HEK293 (cell line): ENCODE measurements at regions not wholly inside any gene's neighbourhood (a gene's known extent, or its start where the extent isn't known, plus 50 kb on each side); places are given as distances from the start of the nearest gene placed in this dataset.
"Not testable (repeated sequence)": the region's sequence is repeated elsewhere in the genome, so short reads cannot be mapped to it uniquely, and the experiment has no call there.

Source experiments
- GLIS2 ChIP-seq: fragments of 450-650 bp; formaldehyde crosslinking; IDR thresholded peaks from 2 replicates; pipeline ENCODE4 v1.5.1; 2016; ENCODE audit warnings: missing biosample characterization, missing genetic modification characterization
- KLF9 ChIP-seq: fragments of 450-650 bp; formaldehyde crosslinking; IDR thresholded peaks from 2 replicates; pipeline ENCODE4 v1.5.1; 2016; ENCODE audit warnings: missing biosample characterization, missing genetic modification characterization, low read depth
- ZNF16 ChIP-seq: fragments of 450-650 bp; formaldehyde crosslinking; IDR thresholded peaks from 2 replicates; pipeline ENCODE4 v1.5.1; 2016; ENCODE audit warnings: low read depth, missing biosample characterization, missing genetic modification characterization
- ZNF792 ChIP-seq: fragments of 450-650 bp; formaldehyde crosslinking; IDR thresholded peaks from 2 replicates; pipeline ENCODE4 v1.5.1; 2016; ENCODE audit warnings: missing biosample characterization, missing genetic modification characterization
- TF ChIP-seq, protein P1 (sequence below): fragments of 450-650 bp; formaldehyde crosslinking; IDR thresholded peaks from 2 replicates; pipeline ENCODE4 v1.5.1; 2016; ENCODE audit warnings: missing biosample characterization, missing genetic modification characterization
- TF ChIP-seq, protein P2 (sequence below): fragments of 450-650 bp; formaldehyde crosslinking; IDR thresholded peaks from 2 replicates; pipeline ENCODE4 v1.5.1; 2016; ENCODE audit warnings: missing biosample characterization, missing genetic modification characterization

DNA sequence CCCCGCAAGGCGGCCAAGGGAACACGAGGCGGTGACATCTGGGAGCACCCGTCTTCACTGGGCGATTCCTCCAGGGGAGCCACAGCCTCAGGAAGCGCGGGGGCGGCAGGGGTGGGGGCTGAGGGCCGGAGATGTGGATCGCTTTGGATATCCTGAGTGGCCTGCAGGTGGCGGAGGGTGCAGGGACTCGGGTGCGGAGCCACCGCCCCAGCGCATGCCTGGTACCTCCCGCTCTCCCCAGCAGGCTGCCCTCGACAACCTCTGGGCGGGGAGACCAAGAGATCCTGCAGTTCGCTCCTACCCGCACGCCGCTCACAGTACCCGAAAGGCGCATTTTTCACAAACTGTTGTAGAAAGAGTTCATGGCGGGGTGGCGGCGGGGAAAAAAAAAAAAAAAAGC is 162.9 kb upstream of the PRKX start:
- TF ChIP-seq, protein P1, sequence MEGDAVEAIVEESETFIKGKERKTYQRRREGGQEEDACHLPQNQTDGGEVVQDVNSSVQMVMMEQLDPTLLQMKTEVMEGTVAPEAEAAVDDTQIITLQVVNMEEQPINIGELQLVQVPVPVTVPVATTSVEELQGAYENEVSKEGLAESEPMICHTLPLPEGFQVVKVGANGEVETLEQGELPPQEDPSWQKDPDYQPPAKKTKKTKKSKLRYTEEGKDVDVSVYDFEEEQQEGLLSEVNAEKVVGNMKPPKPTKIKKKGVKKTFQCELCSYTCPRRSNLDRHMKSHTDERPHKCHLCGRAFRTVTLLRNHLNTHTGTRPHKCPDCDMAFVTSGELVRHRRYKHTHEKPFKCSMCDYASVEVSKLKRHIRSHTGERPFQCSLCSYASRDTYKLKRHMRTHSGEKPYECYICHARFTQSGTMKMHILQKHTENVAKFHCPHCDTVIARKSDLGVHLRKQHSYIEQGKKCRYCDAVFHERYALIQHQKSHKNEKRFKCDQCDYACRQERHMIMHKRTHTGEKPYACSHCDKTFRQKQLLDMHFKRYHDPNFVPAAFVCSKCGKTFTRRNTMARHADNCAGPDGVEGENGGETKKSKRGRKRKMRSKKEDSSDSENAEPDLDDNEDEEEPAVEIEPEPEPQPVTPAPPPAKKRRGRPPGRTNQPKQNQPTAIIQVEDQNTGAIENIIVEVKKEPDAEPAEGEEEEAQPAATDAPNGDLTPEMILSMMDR (tag by site-specific recombination) = not testable (repeated sequence)
- TF ChIP-seq ZNF16 (tag by site-specific recombination); KLF9; ZNF792 (tag by site-specific recombination); GLIS2: not testable (repeated sequence)
- TF ChIP-seq, protein P2, sequence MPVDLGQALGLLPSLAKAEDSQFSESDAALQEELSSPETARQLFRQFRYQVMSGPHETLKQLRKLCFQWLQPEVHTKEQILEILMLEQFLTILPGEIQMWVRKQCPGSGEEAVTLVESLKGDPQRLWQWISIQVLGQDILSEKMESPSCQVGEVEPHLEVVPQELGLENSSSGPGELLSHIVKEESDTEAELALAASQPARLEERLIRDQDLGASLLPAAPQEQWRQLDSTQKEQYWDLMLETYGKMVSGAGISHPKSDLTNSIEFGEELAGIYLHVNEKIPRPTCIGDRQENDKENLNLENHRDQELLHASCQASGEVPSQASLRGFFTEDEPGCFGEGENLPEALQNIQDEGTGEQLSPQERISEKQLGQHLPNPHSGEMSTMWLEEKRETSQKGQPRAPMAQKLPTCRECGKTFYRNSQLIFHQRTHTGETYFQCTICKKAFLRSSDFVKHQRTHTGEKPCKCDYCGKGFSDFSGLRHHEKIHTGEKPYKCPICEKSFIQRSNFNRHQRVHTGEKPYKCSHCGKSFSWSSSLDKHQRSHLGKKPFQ = not testable (repeated sequence)
